Fibroblast of lung (primary cell): ENCODE measurements at regions not wholly inside any gene's neighbourhood (a gene's known extent, or its start where the extent isn't known, plus 50 kb on each side); places are given as distances from the start of the nearest gene placed in this dataset.

Experiments
- DNase-seq, 2 donors: peaks; one replicate each; pipeline versions ENCODE4 v3.0.0 to v3.0.0-alpha.2; 2010; ENCODE audit warnings: low read depth in 2 of 2
- H2AFZ ChIP-seq: 2 replicates; pipeline ENCODE4 v1.5.1; 2012; ENCODE audit warnings: low read length, control low read depth, inconsistent platforms
- H3K27ac ChIP-seq: 2 replicates; pipeline ENCODE4 v1.5.1; 2011; ENCODE audit warnings: low read length, control low read depth; ENCODE audit not compliant: insufficient read depth
- H3K27me3 ChIP-seq: 2 replicates; pipeline ENCODE4 v1.5.1; 2011; ENCODE audit warnings: mild to moderate bottlenecking, low read length; ENCODE audit not compliant: control insufficient read depth, insufficient read depth
- H3K36me3 ChIP-seq: 2 replicates; pipeline ENCODE4 v1.5.1; 2011; ENCODE audit warnings: low read length; ENCODE audit not compliant: control insufficient read depth, insufficient read depth
- H3K4me1 ChIP-seq: 2 replicates; pipeline ENCODE4 v1.5.1; 2011; ENCODE audit warnings: low read length; ENCODE audit not compliant: control insufficient read depth, insufficient read depth; ENCODE audit errors: extremely low read depth
- H3K4me2 ChIP-seq: 2 replicates; pipeline ENCODE4 v1.5.1; 2011; ENCODE audit warnings: low read length, control low read depth; ENCODE audit not compliant: insufficient read depth; ENCODE audit errors: extremely low read depth
- H3K4me3 ChIP-seq, 4 experiments: fragments of 200-600 bp in 1 of 4; sonication (generic) in 1 of 4; replicated peaks in 1 of 4; 2 replicates each; pipeline ENCODE4 v1.5.1; 2011 to 2016; ENCODE audit warnings: low read length in 4 of 4, low read depth in 3 of 4, mild to moderate bottlenecking in 3 of 4, control low read depth in 2 of 4, inconsistent platforms in 1 of 4, mixed read lengths in 1 of 4; ENCODE audit not compliant: insufficient read depth in 1 of 4; ENCODE audit errors: control extremely low read depth in 1 of 4
- H3K79me2 ChIP-seq: 2 replicates; pipeline ENCODE4 v1.5.1; 2012; ENCODE audit warnings: mild to moderate bottlenecking, low read length, inconsistent platforms; ENCODE audit not compliant: control insufficient read depth, insufficient read depth
- H3K9ac ChIP-seq: 2 replicates; pipeline ENCODE4 v1.5.1; 2011; ENCODE audit warnings: mild to moderate bottlenecking, low read length, control low read depth; ENCODE audit not compliant: insufficient read depth
- H3K9me3 ChIP-seq: 2 replicates; pipeline ENCODE4 v1.5.1; 2012; ENCODE audit warnings: low read depth, low read length; ENCODE audit not compliant: control insufficient read depth, insufficient read depth
- H4K20me1 ChIP-seq: 2 replicates; pipeline ENCODE4 v1.5.1; 2011; ENCODE audit warnings: low read length; ENCODE audit not compliant: control insufficient read depth, insufficient read depth; ENCODE audit errors: extremely low read depth
- CTCF ChIP-seq, 2 donors: IDR thresholded peaks in 1 of 2; conservative IDR thresholded peaks in 1 of 2; 1 replicate in 1 of 2; 2 replicates in 1 of 2; pipeline ENCODE4 v1.5.1; 2011 to 2012; ENCODE audit warnings: low read length in 2 of 2, control low read depth in 1 of 2, inconsistent platforms in 1 of 2, low read depth in 1 of 2, mild to moderate bottlenecking in 1 of 2
- EZH2 ChIP-seq: IDR thresholded peaks from 2 replicates; pipeline ENCODE4 v1.5.1; 2012; ENCODE audit warnings: low read length, control low read depth, mild to moderate bottlenecking; ENCODE audit errors: missing control alignments

DNA sequence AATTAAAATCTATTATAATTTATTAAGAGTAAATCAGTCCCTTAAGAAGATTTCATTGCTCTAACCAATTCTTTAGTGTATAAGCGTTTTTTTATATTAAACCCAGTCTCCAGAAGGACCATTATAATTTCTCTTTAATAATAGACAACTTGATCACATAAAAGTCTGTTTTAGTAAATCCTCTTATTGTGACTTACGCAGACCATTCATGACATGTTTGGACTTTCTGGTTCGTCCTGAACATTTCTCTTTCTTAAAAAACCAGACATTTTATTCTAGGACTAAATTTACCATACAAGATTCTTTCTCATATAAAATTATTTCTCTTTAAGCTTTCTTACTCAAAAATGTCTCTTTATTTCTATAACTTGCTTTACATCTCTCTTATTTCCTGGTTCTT, 196.2 kb upstream of the RAI14 start:
- Histone ChIP-seq H3K79me2 (no peaks in the 10 kb centered on the region), H3K4me3 (no peak overlapping the region), H2AFZ (no peak overlapping the region), H4K20me1 (no peaks in the 10 kb centered on the region), H3K36me3 (no peaks in the 10 kb centered on the region), H3K4me1 (no peaks in the 10 kb centered on the region), H3K27me3 (no peaks in the 10 kb centered on the region), H3K9ac (no peak overlapping the region), H3K27ac (no peak overlapping the region), H3K9me3 (no peaks in the 10 kb centered on the region), H3K4me2 (no peak overlapping the region)
- no peak for TF ChIP-seq CTCF (conservative IDR thresholded peaks at IDR 0.05 in 1 of 2, IDR thresholded peaks at IDR 0.05 in 1 of 2; ENCODE audit: low read depth in 1 of 2, low read length in 2 of 2)
- no peak for TF ChIP-seq EZH2
- no peak for DNase-seq

- Histone ChIP-seq H3K79me2 (no peaks in the 10 kb centered on the region), H4K20me1 (no peaks in the 10 kb centered on the region), H3K9ac (no peak overlapping the region), H3K4me1 (no peaks in the 10 kb centered on the region), H2AFZ (no peak overlapping the region), H3K27ac (no peak overlapping the region), H3K4me2 (no peak overlapping the region), H3K27me3 (no peaks in the 10 kb centered on the region), H3K4me3 (no peak overlapping the region), H3K9me3 (no peaks in the 10 kb centered on the region), H3K36me3 (no peaks in the 10 kb centered on the region)
- DNase-seq, result peak; percentile 23 to 50
- TF ChIP-seq EZH2, result no peak
- no peak for TF ChIP-seq CTCF (conservative IDR thresholded peaks at IDR 0.05 in 1 of 2, IDR thresholded peaks at IDR 0.05 in 1 of 2; ENCODE audit: low read depth in 1 of 2, low read length in 2 of 2)
These were observed 195.6 kb upstream of the RAI14 start for GRCh38 chr5:34460496-34460895.

GRCh38 chr5:34464829-34465228, 191.3 kb upstream of the RAI14 start:
- Histone ChIP-seq H4K20me1 (no peaks in the 10 kb centered on the region), H3K79me2 (no peaks in the 10 kb centered on the region), H3K4me3 (peak overlapping the region in 2 of 4 experiments; percentile 7 to 13), H3K36me3 (no peaks in the 10 kb centered on the region), H3K4me2 (peak overlapping the region; percentile 4), H3K9me3 (no peaks in the 10 kb centered on the region), H3K4me1 (no peaks in the 10 kb centered on the region), H3K9ac (no peak overlapping the region), H2AFZ (no peak overlapping the region), H3K27me3 (peaks cover 3% of the 10 kb centered on the region), H3K27ac (no peak overlapping the region)
- TF ChIP-seq EZH2, result no peak
- no peak for TF ChIP-seq CTCF (conservative IDR thresholded peaks at IDR 0.05 in 1 of 2, IDR thresholded peaks at IDR 0.05 in 1 of 2; ENCODE audit: low read depth in 1 of 2, low read length in 2 of 2)
- DNase-seq, result no peak
